SK-N-SH treated with all-trans-retinoic acid at 6 μM for 48 hours (cell line): ENCODE measurements at regions not wholly inside any gene's neighbourhood (a gene's known extent, or its start where the extent isn't known, plus 50 kb on each side); places are given as distances from the start of the nearest gene placed in this dataset.

Source experiments
- ISL1 ChIP-seq: fragments of 250-450 bp; sonication (Bioruptor Pico); IDR thresholded peaks from 2 replicates; pipeline ENCODE4 v2.1.2; 2022; ENCODE audit warnings: mild to moderate bottlenecking, moderate library complexity
- OSR1 ChIP-seq: fragments of 250-450 bp; sonication (Bioruptor Pico); IDR thresholded peaks from 2 replicates; pipeline ENCODE4 v1.8.0; 2022; ENCODE audit warnings: moderate library complexity, mild to moderate bottlenecking, inconsistent platforms
- RARB ChIP-seq: fragments of 250-450 bp; sonication (Bioruptor Pico); IDR thresholded peaks from 2 replicates; pipeline ENCODE4 v1.8.0; 2021; ENCODE audit warnings: mild to moderate bottlenecking, moderate library complexity
- TOX ChIP-seq: fragments of 250-450 bp; sonication (Bioruptor Pico); IDR thresholded peaks from 2 replicates; pipeline ENCODE4 v1.8.0; 2021; ENCODE audit warnings: mild to moderate bottlenecking, moderate library complexity, borderline replicate concordance
- TSHZ2 ChIP-seq: fragments of 250-450 bp; sonication (Bioruptor Pico); IDR thresholded peaks from 2 replicates; pipeline ENCODE4 v1.5.0; 2020; ENCODE audit warnings: mild to moderate bottlenecking, moderate library complexity
- ZC3H10 ChIP-seq: fragments of 250-450 bp; sonication (Bioruptor Pico); IDR thresholded peaks from 2 replicates; pipeline ENCODE4 v1.5.1; 2021; ENCODE audit warnings: mild to moderate bottlenecking, moderate library complexity
- ZFP3 ChIP-seq: fragments of 250-450 bp; sonication (Bioruptor Pico); IDR thresholded peaks from 2 replicates; pipeline ENCODE4 v1.5.0; 2020; ENCODE audit warnings: mild to moderate bottlenecking, moderate library complexity
- ZNF565 ChIP-seq: fragments of 450-650 bp; formaldehyde crosslinking; conservative IDR thresholded peaks from 2 replicates; pipeline ENCODE4 v1.5.0; 2020; ENCODE audit warnings: low read depth, mild to moderate bottlenecking, moderate library complexity

- no peak for TF ChIP-seq ISL1
- no peak for TF ChIP-seq TSHZ2 (CRISPR knock-in tag)
- TF ChIP-seq RARB (CRISPR knock-in tag) = no peak
- TF ChIP-seq ZC3H10 = no peak
- TF ChIP-seq ZFP3 (CRISPR knock-in tag) = no peak
- no peak for TF ChIP-seq OSR1 (CRISPR knock-in tag)
- no peak for TF ChIP-seq ZNF565 (CRISPR knock-in tag)
- TF ChIP-seq TOX (CRISPR knock-in tag) = no peak
These were observed 447.5 kb downstream of the ADAMTS20 start for GRCh38 chr12:43104494-43104893.
